PC-9 (cell line): ENCODE measurements at regions not wholly inside any gene's neighbourhood (a gene's known extent, or its start where the extent isn't known, plus 50 kb on each side); places are given as distances from the start of the nearest gene placed in this dataset.
A peak's percentile ranks its signal among the peaks of the same experiment; 100 is the strongest.

Experiments
- BruUV-seq: library from RNA; stranded (reverse); fragments of 400-500 nt; replicated peaks from 2 replicates; lab custom pipeline; 2021; lab: Mats Ljungman, UMichigan
- CTCF ChIA-PET: fragments of 300-600 bp; sonication (Branson Sonifier 250); formaldehyde crosslinking; loops from one replicate; lab custom pipeline; 2022; ENCODE audit warnings: antibody characterized with exemption; lab: Charles Lee
- POLR2A ChIA-PET: fragments of 300-600 bp; sonication (Branson Sonifier 250); formaldehyde crosslinking; loops from one replicate; lab custom pipeline; 2022; ENCODE audit warnings: antibody characterized with exemption; ENCODE audit not compliant: unreplicated experiment; lab: Charles Lee
- DNase-seq, 2 experiments: peaks; one replicate each; pipeline versions ENCODE4 v3.0.0 to v3.0.0-alpha.2; 2015 to 2022; ENCODE audit warnings: mixed read lengths in 1 of 2
- H2AFZ ChIP-seq: fragments of 200-600 bp; sonication (generic); 2 replicates; pipeline ENCODE4 v1.8.1; 2017; ENCODE audit warnings: antibody characterized with exemption
- H3F3A ChIP-seq: fragments of 200-600 bp; sonication (generic); 2 replicates; pipeline ENCODE4 v1.8.1; 2017; ENCODE audit warnings: antibody characterized with exemption, mild to moderate bottlenecking, low read depth; ENCODE audit not compliant: insufficient read depth
- H3K27ac ChIP-seq: fragments of 200-600 bp; sonication (generic); 2 replicates; pipeline ENCODE4 v1.6.1; 2016; ENCODE audit warnings: mixed run types
- H3K27me3 ChIP-seq: fragments of 200-600 bp; sonication (generic); 2 replicates; pipeline ENCODE4 v1.6.1; 2016; ENCODE audit warnings: low read depth, mixed run types; ENCODE audit not compliant: insufficient read depth
- H3K36me3 ChIP-seq: fragments of 200-600 bp; sonication (generic); 2 replicates; pipeline ENCODE4 v1.6.1; 2016; ENCODE audit warnings: low read depth, mixed run types
- H3K4me1 ChIP-seq: fragments of 200-600 bp; sonication (generic); replicated peaks from 2 replicates; pipeline ENCODE4 v1.6.1; 2016; ENCODE audit warnings: mixed run types; ENCODE audit not compliant: insufficient read depth
- H3K4me2 ChIP-seq: fragments of 200-600 bp; sonication (generic); 2 replicates; pipeline ENCODE4 v1.6.1; 2017; ENCODE audit warnings: mixed run types
- H3K4me3 ChIP-seq: fragments of 200-600 bp; sonication (generic); 2 replicates; pipeline ENCODE4 v1.6.1; 2016; ENCODE audit warnings: mixed run types
- H3K79me2 ChIP-seq: fragments of 200-600 bp; sonication (generic); 2 replicates; pipeline ENCODE4 v1.6.1; 2017; ENCODE audit warnings: low read depth, mixed run types
- H3K9me2 ChIP-seq: fragments of 200-600 bp; sonication (generic); 2 replicates; pipeline ENCODE4 v1.8.1; 2017; ENCODE audit warnings: mild to moderate bottlenecking; ENCODE audit not compliant: insufficient read depth
- H3K9me3 ChIP-seq: fragments of 200-600 bp; sonication (generic); 2 replicates; pipeline ENCODE4 v1.8.1; 2016; ENCODE audit warnings: low read depth; ENCODE audit not compliant: insufficient read depth
- H4K20me1 ChIP-seq: fragments of 200-600 bp; sonication (generic); 2 replicates; pipeline ENCODE4 v1.8.1; 2017; ENCODE audit not compliant: insufficient read depth
- CTCF ChIP-seq: fragments of 200-600 bp; sonication (generic); conservative IDR thresholded peaks from 2 replicates; pipeline ENCODE4 v1.6.1; 2017; ENCODE audit warnings: mixed run types, antibody characterized with exemption, mild to moderate bottlenecking, moderate library complexity
- EZH2 ChIP-seq: fragments of 200-600 bp; sonication (generic); IDR thresholded peaks from 2 replicates; pipeline ENCODE4 v1.8.0; 2017; ENCODE audit warnings: antibody characterized with exemption, low read depth
- intact Hi-C: fragments of 100-400 bp; cut with micrococcal nuclease; formaldehyde crosslinking; loops from one replicate; pipeline ENCODE4 v1.10.0; 2022; ENCODE audit not compliant: unreplicated experiment

- Histone ChIP-seq H4K20me1 (no peaks in the 10 kb centered on the region), H3F3A (peaks cover 5% of the 10 kb centered on the region), H3K9me2 (no peaks in the 10 kb centered on the region), H3K9me3 (no peaks in the 10 kb centered on the region; the same call in 1 of the 2 replicates), H3K27me3 (no peaks in the 10 kb centered on the region), H3K4me1 (peaks cover 5% of the 10 kb centered on the region), H3K4me2 (no peak overlapping the region), H2AFZ (no peak overlapping the region), H3K4me3 (no peak overlapping the region), H3K27ac (no peak overlapping the region), H3K79me2 (no peaks in the 10 kb centered on the region), H3K36me3 (no peaks in the 10 kb centered on the region)
- intact Hi-C loops, result loop anchor here (5.0 kb wide), 1 partner anchor 305 kb away; the partner anchor contains the start of gene PERP
- no peak for DNase-seq
- ChIA-PET POLR2A (no interaction called here), CTCF (no interaction called here)
- TF ChIP-seq EZH2 (no peak), CTCF (no peak)
- no TSS peak for BruUV-seq
Observed at GRCh38 chr6:137802408-137803182, 64.5 kb upstream of the TNFAIP3 start.

- Histone ChIP-seq H3K9me2 (no peaks in the 10 kb centered on the region), H3K36me3 (no peaks in the 10 kb centered on the region), H3K9me3 (no peaks in the 10 kb centered on the region; the same call in 1 of the 2 replicates), H3K4me3 (no peak overlapping the region), H4K20me1 (no peaks in the 10 kb centered on the region), H3K27me3 (no peaks in the 10 kb centered on the region), H2AFZ (peak overlapping the region; percentile 29; the same call in 1 of the 2 replicates), H3K27ac (no peak overlapping the region), H3F3A (peaks cover 18% of the 10 kb centered on the region), H3K4me2 (no peak overlapping the region), H3K79me2 (no peaks in the 10 kb centered on the region), H3K4me1 (peaks cover 25% of the 10 kb centered on the region)
- BruUV-seq, result no TSS peak
- intact Hi-C loops, result loop anchor here (5.0 kb wide), 2 partner anchors 77 to 303 kb away; partner anchors contain the start of gene PERP
- DNase-seq, result no peak
- ChIA-PET POLR2A (no interaction called here), CTCF (no interaction called here)
- TF ChIP-seq EZH2, result no peak
- TF ChIP-seq CTCF, result no peak
Observed at GRCh38 chr6:137804637-137805036, 62.4 kb upstream of the TNFAIP3 start.

- Histone ChIP-seq H3K4me2 (no peak overlapping the region), H4K20me1 (no peaks in the 10 kb centered on the region), H3K4me1 (peaks cover 28% of the 10 kb centered on the region), H3K27me3 (no peaks in the 10 kb centered on the region), H2AFZ (no peak overlapping the region), H3K79me2 (no peaks in the 10 kb centered on the region), H3K4me3 (no peak overlapping the region), H3K27ac (no peak overlapping the region), H3F3A (peaks cover 18% of the 10 kb centered on the region), H3K9me2 (no peaks in the 10 kb centered on the region), H3K9me3 (no peaks in the 10 kb centered on the region), H3K36me3 (no peaks in the 10 kb centered on the region)
- BruUV-seq, result no TSS peak
- CTCF ChIA-PET, result no interaction called here
- intact Hi-C loops, result loop anchor here (5.0 kb wide), 1 partner anchor 78 kb away; no protein-coding TSS in a partner anchor
- no peak for DNase-seq
- TF ChIP-seq EZH2, result no peak
- TF ChIP-seq CTCF, result no peak
- POLR2A ChIA-PET, result no interaction called here
Observed at GRCh38 chr6:137805622-137806021, 61.4 kb upstream of the TNFAIP3 start.
